Mesendoderm (in vitro differentiated cells): ENCODE measurements at regions not wholly inside any gene's neighbourhood (a gene's known extent, or its start where the extent isn't known, plus 50 kb on each side); places are given as distances from the start of the nearest gene placed in this dataset.
"Not testable (repeated sequence)": the region's sequence is repeated elsewhere in the genome, so short reads cannot be mapped to it uniquely, and the experiment has no call there.

Source experiments
- DNase-seq: peaks from one replicate; pipeline ENCODE4 v3.0.0; 2013
- H2AK5ac ChIP-seq: 2 replicates; pipeline ENCODE4 v1.6.1; 2013; ENCODE audit warnings: low read length, inconsistent platforms
- H2BK120ac ChIP-seq: 2 replicates; pipeline ENCODE4 v1.6.1; 2013; ENCODE audit warnings: low read depth, mild to moderate bottlenecking, low read length, moderate library complexity, mixed read lengths
- H2BK15ac ChIP-seq: replicated peaks from 2 replicates; pipeline ENCODE4 v1.6.1; 2013; ENCODE audit warnings: low read depth, mild to moderate bottlenecking, moderate library complexity
- H2BK5ac ChIP-seq: 2 replicates; pipeline ENCODE4 v1.6.1; 2013; ENCODE audit warnings: low read length, inconsistent platforms
- H3K18ac ChIP-seq: 2 replicates; pipeline ENCODE4 v1.6.1; 2013; ENCODE audit warnings: mild to moderate bottlenecking, low read length, mixed read lengths
- H3K23ac ChIP-seq: one replicate; pipeline ENCODE4 v1.6.1; 2013; ENCODE audit warnings: low read length
- H3K27ac ChIP-seq: 2 replicates; pipeline ENCODE4 v1.5.1; 2013; ENCODE audit warnings: low read depth, mild to moderate bottlenecking, inconsistent platforms, low read length, moderate library complexity
- H3K27me3 ChIP-seq: 2 replicates; pipeline ENCODE4 v1.6.1; 2013; ENCODE audit warnings: low read length, control low read depth, mild to moderate bottlenecking, inconsistent platforms; ENCODE audit not compliant: insufficient read depth, poor library complexity
- H3K36me3 ChIP-seq: 2 replicates; pipeline ENCODE4 v1.6.1; 2013; ENCODE audit warnings: low read length, inconsistent platforms; ENCODE audit not compliant: control insufficient read depth, insufficient read depth
- H3K4ac ChIP-seq: one replicate; pipeline ENCODE4 v1.6.1; 2013; ENCODE audit warnings: low read depth, mild to moderate bottlenecking, low read length, moderate library complexity
- H3K4me1 ChIP-seq: 2 replicates; pipeline ENCODE4 v1.6.1; 2013; ENCODE audit warnings: low read depth, low read length, inconsistent platforms; ENCODE audit not compliant: control insufficient read depth
- H3K4me2 ChIP-seq: 2 replicates; pipeline ENCODE4 v1.6.1; 2013; ENCODE audit warnings: low read length
- H3K4me3 ChIP-seq: 2 replicates; pipeline ENCODE4 v1.5.1; 2013; ENCODE audit warnings: mild to moderate bottlenecking, low read length
- H3K56ac ChIP-seq: one replicate; pipeline ENCODE4 v1.6.1; 2013; ENCODE audit warnings: low read length
- H3K79me1 ChIP-seq: 2 replicates; pipeline ENCODE4 v1.6.1; 2013; ENCODE audit warnings: low read length, inconsistent platforms
- H3K79me2 ChIP-seq: 2 replicates; pipeline ENCODE4 v1.6.1; 2013; ENCODE audit warnings: mild to moderate bottlenecking, low read length; ENCODE audit not compliant: control insufficient read depth, insufficient read depth
- H3K9ac ChIP-seq: 2 replicates; pipeline ENCODE4 v1.6.1; 2013; ENCODE audit warnings: low read length, inconsistent platforms
- H4K5ac ChIP-seq: one replicate; pipeline ENCODE4 v1.6.1; 2013; ENCODE audit warnings: low read length
- H4K8ac ChIP-seq: one replicate; pipeline ENCODE4 v1.6.1; 2013; ENCODE audit warnings: low read depth, mild to moderate bottlenecking, control low read depth, low read length, moderate library complexity
- WGBS: extraction: QIAGEN DNeasy Blood & Tissue Kit; methylation state at CpG from one replicate; pipeline ENCODE4 v1.1.7; 2013; ENCODE audit warnings: low lambda C conversion rate, missing lambda C conversion rate; ENCODE audit not compliant: insufficient coverage; ENCODE audit errors: extremely low coverage; 5-methylcytosine and 5-hydroxymethylcytosine counted together

DNA sequence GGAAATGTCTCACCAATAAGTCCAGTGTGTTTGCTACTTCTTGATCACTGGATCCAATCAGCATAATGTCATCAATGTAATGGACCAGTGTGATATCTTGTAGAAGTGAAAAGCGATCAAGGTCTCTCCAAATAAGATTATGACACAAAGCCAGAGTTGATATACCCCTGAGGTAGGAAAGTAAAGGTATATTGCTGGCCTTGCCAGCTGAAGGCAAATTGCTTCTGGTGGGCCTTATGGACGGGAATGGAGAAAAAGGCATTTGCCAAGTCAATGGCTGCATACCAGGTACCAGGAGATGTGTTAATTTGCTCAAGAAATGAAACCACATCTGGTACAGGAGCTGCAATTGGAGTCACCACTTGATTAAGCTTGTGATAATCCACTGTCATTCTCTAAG, 158.5 kb downstream of the CYP26A1 start:
- not testable (repeated sequence) for H4K5ac ChIP-seq, H3K23ac ChIP-seq, H2BK120ac ChIP-seq, H4K8ac ChIP-seq, H3K9ac ChIP-seq, H3K4me3 ChIP-seq, H2BK5ac ChIP-seq, H3K4me2 ChIP-seq, H3K18ac ChIP-seq, H3K27ac ChIP-seq, H3K36me3 ChIP-seq, DNase-seq, H3K4ac ChIP-seq, H2BK15ac ChIP-seq, H3K56ac ChIP-seq, H3K79me1 ChIP-seq, H3K79me2 ChIP-seq, H3K4me1 ChIP-seq, H3K27me3 ChIP-seq, H2AK5ac ChIP-seq
- no CpG with 5 or more reads among the region's 2 CpGs for WGBS

DNA sequence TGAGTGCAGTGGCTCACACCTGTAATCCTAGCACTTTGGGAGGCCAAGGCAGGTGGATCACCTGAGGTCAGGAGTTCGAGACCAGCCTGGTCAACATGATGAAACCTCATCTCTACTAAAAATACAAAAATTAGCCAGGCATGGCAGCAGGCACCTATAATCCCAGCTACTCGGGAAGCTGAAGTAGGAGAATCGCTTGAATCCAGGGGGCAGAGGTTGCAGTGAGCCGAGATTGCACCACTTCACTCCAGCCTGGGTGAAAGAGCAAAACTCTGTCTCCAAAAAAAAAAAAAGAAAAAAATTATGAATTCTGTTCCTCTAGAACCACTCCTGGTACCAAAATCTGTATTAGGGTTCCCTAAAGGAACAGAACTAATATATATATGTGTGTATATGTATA, 161.2 kb downstream of the CYP26A1 start:
- H3K4me3 ChIP-seq, DNase-seq: not testable (repeated sequence)
- no CpG with 5 or more reads among the region's 4 CpGs for WGBS

DNA sequence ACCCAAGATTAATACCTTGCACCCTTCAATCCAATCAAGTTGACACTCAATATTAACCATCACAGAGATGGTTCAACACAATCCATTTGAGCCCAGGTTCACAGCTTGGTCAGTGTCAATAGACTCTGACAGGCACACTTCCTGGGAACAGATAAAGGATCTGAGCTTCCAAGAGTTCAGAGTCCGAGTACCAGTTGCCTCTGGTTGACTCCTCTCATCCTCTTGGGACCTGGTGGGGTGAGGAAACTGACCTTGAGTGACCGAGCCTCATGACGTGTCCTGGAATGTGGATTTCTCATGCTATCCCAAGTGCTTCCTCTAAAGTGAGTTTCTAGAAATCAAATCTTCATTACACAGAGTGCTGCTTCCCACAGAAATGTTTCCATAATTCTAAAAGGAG, 162.0 kb downstream of the CYP26A1 start:
- H2BK120ac ChIP-seq, result no peak overlapping the region
- H3K4me2 ChIP-seq, result no peak overlapping the region
- H4K5ac ChIP-seq, result no peak overlapping the region
- peak overlapping the region; percentile 8 for H2BK15ac ChIP-seq
- no CpG with 5 or more reads among the region's 3 CpGs for WGBS
- no peaks in the 10 kb centered on the region for H3K27me3 ChIP-seq
- H3K9ac ChIP-seq, result no peak overlapping the region
- no peak overlapping the region for H2BK5ac ChIP-seq
- H3K27ac ChIP-seq, result no peak overlapping the region
- no peaks in the 10 kb centered on the region for H3K79me1 ChIP-seq
- no peaks in the 10 kb centered on the region for H3K79me2 ChIP-seq
- no peak overlapping the region for H3K23ac ChIP-seq
- H3K56ac ChIP-seq, result peak overlapping the region; percentile 34
- no peak overlapping the region for H4K8ac ChIP-seq
- no peak overlapping the region for H3K4ac ChIP-seq
- DNase-seq, result no peak
- peak overlapping the region; percentile 90 for H2AK5ac ChIP-seq
- peak overlapping the region; percentile 46 for H3K18ac ChIP-seq
- H3K4me3 ChIP-seq, result no peak overlapping the region
- no peaks in the 10 kb centered on the region for H3K4me1 ChIP-seq
- no peaks in the 10 kb centered on the region for H3K36me3 ChIP-seq

More for the DNA sequence above, 161.2 kb downstream of the CYP26A1 start:
- not testable (repeated sequence) for H4K8ac ChIP-seq, H3K27me3 ChIP-seq, H3K18ac ChIP-seq, H3K4ac ChIP-seq, H3K9ac ChIP-seq, H3K4me1 ChIP-seq, H3K27ac ChIP-seq, H4K5ac ChIP-seq, H2BK120ac ChIP-seq, H2BK5ac ChIP-seq, H2BK15ac ChIP-seq, H3K36me3 ChIP-seq, H2AK5ac ChIP-seq, H3K4me2 ChIP-seq, H3K23ac ChIP-seq, H3K79me1 ChIP-seq, H3K56ac ChIP-seq, H3K79me2 ChIP-seq

DNA sequence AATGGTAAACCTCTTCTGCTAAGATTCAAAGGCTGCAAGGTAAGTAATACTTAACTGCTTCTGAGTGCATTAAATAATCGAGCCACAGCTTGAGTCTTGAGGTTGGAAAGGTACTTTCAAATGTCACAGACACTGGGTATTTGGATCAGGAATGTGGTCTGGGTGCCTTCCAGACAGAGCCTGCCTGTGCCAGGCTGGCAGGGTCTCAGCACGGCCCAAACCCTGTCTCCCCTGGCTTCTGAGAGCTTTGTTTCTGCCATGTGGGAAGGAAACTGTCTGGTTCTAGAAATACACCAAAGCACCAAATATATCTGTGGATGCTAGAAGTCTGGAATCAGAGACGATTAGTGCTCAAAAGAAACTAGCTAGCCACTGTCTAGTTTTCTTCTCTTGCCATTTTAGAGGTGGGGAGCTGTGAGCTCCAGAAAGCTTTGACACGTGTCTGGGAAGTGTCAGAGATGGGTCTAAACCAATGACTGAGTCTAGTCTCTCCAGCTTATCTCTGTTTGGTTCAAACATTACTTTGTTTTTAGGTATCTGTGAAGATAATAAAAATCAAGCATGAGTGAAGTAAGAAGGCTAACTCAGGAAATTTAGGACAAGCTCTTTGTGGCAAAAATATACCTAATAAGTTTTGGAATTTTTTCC, 162.8 kb downstream of the CYP26A1 start:
- no peak overlapping the region for H3K4me2 ChIP-seq
- H3K23ac ChIP-seq, result no peak overlapping the region
- H3K27ac ChIP-seq, result no peak overlapping the region
- peak overlapping the region; percentile 88 for H2BK120ac ChIP-seq
- H2BK15ac ChIP-seq, result peak overlapping the region; percentile 93
- H3K18ac ChIP-seq, result peak overlapping the region; percentile 61
- H3K4me1 ChIP-seq, result no peaks in the 10 kb centered on the region
- H3K79me2 ChIP-seq, result no peaks in the 10 kb centered on the region
- no peak overlapping the region for H2BK5ac ChIP-seq
- H3K4me3 ChIP-seq, result no peak overlapping the region
- H4K5ac ChIP-seq, result no peak overlapping the region
- H3K27me3 ChIP-seq, result no peaks in the 10 kb centered on the region
- H3K4ac ChIP-seq, result peak overlapping the region; percentile 62
- no peak overlapping the region for H3K56ac ChIP-seq
- H4K8ac ChIP-seq, result no peak overlapping the region
- no peak for DNase-seq
- H3K9ac ChIP-seq, result no peak overlapping the region
- no peaks in the 10 kb centered on the region for H3K36me3 ChIP-seq
- WGBS, result no CpG with 5 or more reads among the region's 4 CpGs
- peak overlapping the region; percentile 18 for H2AK5ac ChIP-seq
- H3K79me1 ChIP-seq, result no peaks in the 10 kb centered on the region

DNA sequence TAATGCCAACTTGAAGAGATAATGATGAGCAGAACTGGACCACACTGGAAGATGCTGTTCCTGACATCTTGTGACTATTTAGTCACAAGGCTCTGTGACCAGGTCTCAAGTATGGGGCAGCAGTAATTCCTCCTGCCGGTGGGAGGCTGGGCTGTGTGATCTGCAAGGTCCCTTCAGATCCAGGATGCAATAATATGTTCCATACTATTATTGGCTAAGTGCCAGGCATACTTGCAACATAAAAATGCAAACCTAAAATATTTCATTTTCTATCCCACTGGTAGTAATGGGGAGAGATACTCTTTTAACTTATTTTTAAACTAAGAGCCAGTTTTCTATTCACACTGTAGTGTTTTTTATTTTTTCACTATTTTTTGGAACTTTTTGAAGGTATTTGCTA, 171.5 kb downstream of the CYP26A1 start:
- Histone ChIP-seq H3K4ac (no peak overlapping the region), H2BK120ac (no peak overlapping the region), H4K5ac (no peak overlapping the region), H3K27me3 (no peaks in the 10 kb centered on the region), H3K9ac (no peak overlapping the region), H3K4me2 (no peak overlapping the region), H4K8ac (no peak overlapping the region), H3K4me3 (no peak overlapping the region), H3K4me1 (peaks cover 4% of the 10 kb centered on the region), H2BK15ac (no peak overlapping the region), H3K23ac (no peak overlapping the region), H3K56ac (no peak overlapping the region), H2BK5ac (no peak overlapping the region), H3K79me1 (no peaks in the 10 kb centered on the region), H3K36me3 (no peaks in the 10 kb centered on the region), H3K79me2 (no peaks in the 10 kb centered on the region), H3K27ac (no peak overlapping the region), H3K18ac (no peak overlapping the region), H2AK5ac (no peak overlapping the region)
- no CpG with 5 or more reads among the region's 1 CpG for WGBS
- no peak for DNase-seq

DNA sequence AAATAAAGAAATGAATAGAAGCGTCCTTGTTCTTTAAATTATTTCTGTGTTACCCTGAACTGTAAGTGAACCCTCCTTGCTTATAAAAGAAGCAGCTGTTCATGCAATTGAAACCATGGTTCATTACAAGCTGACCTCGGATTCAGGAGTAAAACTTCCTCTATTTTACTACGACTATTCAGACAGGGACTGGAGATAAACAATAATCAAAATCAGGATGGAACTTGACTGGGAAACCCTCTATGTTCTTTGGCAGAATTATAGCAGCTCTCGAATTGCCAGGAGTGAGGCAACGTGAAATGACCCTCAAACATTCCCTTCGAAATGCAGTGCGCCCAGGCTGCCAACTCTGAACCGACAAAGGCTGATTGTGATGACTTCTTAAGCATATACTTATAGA, 172.1 kb downstream of the CYP26A1 start:
- no CpG with 5 or more reads among the region's 8 CpGs for WGBS
- H3K79me1 ChIP-seq, result no peaks in the 10 kb centered on the region
- no peak overlapping the region for H3K9ac ChIP-seq
- peak overlapping the region; percentile 35 for H3K56ac ChIP-seq
- H3K27me3 ChIP-seq, result no peaks in the 10 kb centered on the region
- no peak overlapping the region for H3K4me3 ChIP-seq
- no peak overlapping the region for H3K4me2 ChIP-seq
- H3K79me2 ChIP-seq, result no peaks in the 10 kb centered on the region
- no peak overlapping the region for H3K4ac ChIP-seq
- no peak overlapping the region for H4K5ac ChIP-seq
- H2BK5ac ChIP-seq, result peak overlapping the region; percentile 25
- no peak overlapping the region for H3K27ac ChIP-seq
- H2BK15ac ChIP-seq, result no peak overlapping the region
- no peak for DNase-seq
- peaks cover 4% of the 10 kb centered on the region for H3K4me1 ChIP-seq
- peak overlapping the region; percentile 80 for H3K18ac ChIP-seq
- H3K23ac ChIP-seq, result no peak overlapping the region
- H2BK120ac ChIP-seq, result no peak overlapping the region
- H4K8ac ChIP-seq, result no peak overlapping the region
- H3K36me3 ChIP-seq, result no peaks in the 10 kb centered on the region
- H2AK5ac ChIP-seq, result no peak overlapping the region
